Left renal pelvis (tissue), 4 donors: ENCODE measurements at regions not wholly inside any gene's neighbourhood (a gene's known extent, or its start where the extent isn't known, plus 50 kb on each side); places are given as distances from the start of the nearest gene placed in this dataset.

Experiments
- DNase-seq, 4 donors: peaks; one replicate each; pipeline ENCODE4 v3.0.0-alpha.2; 2013; ENCODE audit warnings: low read depth in 4 of 4, low spot score in 3 of 4

GRCh38 chr1:2914702-2915101 lies 106.6 kb upstream of the ACTRT2 start:
- no peak for DNase-seq

DNA sequence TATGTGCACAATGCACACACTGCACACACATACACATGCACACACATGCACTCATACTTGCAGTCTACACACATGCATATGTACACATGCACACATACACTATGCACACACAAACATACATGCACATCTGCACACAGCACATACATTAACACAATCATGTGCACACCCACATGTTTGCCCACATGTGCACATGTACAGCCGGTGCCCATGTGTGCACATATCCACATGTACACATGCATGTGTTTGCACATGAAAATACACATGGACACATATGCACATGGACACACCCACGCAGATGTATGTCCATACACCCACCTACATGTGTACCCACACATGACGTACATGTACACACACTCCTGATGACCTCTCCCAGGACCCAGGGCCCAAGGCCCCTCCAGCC lies 105.1 kb upstream of the ACTRT2 start:
- no peak for DNase-seq

DNA sequence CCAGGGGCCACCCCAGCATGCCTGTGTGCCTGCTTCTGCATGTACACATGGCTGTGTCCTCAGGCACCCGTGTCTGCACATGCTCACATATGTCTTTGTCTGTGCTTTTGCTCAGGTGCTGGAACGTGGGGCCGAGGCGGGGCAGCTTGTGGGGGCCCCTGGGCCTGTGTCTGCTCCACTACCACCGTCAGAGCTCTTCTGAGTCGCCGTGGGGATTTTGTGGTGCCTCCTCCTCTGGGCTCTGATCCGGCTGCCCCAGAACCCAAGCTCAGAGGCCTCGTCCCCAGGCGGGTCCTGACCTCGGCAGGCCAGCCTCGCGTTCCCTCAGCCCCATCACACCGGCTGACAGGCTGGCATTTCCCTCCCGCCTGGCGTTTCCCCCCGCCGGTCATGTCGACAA lies 104.6 kb upstream of the ACTRT2 start:
- no peak for DNase-seq

GRCh38 chr1:2917284-2917683 lies 104.0 kb upstream of the ACTRT2 start:
- no peak for DNase-seq

DNA sequence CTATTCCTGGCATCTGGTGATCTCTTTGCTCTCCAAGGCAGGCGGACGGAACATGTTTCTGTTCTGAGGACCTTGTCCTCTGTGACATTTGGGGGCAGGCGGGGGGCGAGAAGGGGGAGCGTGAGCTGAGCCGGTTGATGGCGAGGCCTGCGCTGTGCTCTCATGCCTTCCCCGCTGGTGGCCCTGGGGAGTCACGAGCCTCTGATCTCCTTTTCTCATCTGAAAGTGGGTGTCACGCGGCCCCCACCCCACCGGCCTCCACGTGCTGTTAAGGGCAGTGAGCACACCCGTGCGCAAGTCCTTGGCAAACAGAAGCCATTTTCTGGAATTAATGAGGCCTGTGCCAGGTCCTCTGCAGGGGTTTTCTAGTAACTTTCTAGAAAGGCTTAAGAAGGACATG lies 102.8 kb upstream of the ACTRT2 start:
- DNase-seq: no peak

DNA sequence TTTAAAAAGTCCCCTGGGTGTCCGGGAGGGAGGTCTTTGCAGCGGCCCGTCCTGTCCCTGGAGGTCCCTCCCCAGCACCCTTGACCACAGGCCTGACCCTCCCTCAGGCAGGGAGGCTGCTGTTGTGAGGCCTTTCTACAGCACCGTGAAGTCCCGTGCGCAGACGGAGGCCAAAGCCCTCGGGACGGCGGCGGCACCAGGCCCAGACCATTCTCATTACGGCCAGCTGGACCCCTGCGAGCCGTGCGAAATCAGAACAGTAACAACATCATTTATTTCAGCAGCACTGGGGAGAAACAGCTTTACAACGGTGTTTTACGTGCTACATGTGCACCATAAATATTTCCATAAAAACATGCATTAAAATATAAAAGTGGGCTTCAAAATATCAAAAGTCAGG lies 101.4 kb upstream of the ACTRT2 start:
- no peak for DNase-seq

DNA sequence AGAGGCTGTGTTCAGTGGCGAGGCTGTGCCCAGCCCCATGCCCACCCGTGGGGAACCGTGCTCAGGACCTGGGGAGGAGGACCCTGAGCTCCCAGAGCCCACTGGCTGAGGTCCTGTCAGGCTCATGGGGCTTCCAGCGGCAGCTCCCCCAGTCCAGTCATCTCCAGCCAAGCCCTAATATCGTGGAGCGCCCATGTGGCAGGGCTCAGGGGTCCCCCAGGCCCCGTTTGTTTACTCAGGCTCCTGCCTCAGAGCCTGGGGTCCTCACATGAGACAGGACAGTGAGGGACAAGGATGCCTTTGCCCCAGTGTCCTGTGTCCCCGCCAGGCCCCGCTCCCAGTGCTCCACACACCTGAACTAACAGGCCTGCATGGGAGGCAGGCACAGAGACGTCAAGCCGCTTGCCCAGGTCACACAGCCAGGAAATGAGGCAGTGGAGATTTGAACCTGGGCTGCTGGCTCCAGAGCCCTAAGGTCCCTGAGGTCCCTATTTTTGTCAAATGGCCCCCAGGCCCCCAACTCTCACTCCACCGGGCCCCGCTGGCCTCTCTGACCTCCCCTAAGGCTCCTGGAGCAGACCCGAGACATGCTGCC lies 100.7 kb upstream of the ACTRT2 start:
- no peak for DNase-seq

DNA sequence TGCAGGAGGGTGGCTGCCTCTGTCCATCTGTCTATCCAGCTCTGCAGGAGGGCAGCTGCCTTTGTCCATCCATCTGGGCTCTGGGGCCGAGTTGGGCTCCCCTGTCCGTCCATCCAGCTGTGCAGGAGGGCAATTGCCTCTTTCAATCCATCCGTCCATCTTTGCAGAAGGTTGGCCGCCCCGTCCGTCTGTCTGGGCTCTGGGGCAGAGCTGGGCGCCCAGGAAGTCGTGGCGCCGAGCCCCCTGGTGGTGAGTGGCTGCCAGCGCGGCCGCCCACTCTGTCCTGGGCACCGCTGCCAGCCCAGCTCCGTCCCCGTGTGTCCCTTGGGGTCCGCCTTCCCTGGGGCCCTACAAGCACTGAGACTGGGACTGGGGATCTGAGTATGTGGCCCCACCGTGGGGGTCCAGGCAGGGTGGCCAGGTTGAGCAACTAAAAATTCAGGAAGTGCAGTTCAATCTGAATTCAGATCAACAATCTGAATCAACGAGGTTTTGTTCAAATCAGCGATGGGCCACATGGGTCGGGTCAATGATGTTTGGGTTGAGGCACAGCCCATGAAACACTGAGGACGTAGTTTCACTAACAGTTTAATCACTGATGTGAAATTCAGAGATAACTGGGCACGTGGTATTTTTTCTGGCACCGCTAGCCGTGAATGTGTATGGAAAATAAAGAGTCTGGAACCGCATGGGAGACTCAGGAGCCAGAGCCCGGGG lies 99.1 kb upstream of the ACTRT2 start:
- DNase-seq: no peak

DNA sequence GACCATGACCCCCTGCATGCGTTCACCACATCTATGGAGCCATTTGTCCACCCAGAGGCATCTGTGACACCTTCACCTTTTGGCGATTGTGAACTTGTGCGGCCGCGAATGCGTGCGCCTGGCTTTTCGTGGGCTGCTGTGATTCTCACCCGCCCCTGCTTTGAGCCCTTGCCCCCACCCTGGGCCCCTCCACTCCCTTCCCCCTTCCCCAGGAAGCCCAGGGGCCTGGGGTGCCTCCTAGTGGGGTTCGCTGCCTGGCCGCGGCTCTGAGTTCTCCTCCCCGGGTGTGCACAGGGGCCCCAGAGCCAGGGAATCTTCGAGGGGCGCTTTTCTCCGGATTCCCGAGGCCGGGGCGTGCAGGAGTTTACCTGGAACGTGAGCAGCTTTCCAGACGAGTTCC lies 97.9 kb upstream of the ACTRT2 start:
- no peak for DNase-seq

- DNase-seq: no peak
Measured at GRCh38 chr1:2925291-2925690, 96.0 kb upstream of the ACTRT2 start.

- DNase-seq: no peak
Measured at GRCh38 chr1:2925918-2926317, 95.3 kb upstream of the ACTRT2 start.

GRCh38 chr1:2926447-2927055 lies 94.7 kb upstream of the ACTRT2 start:
- no peak for DNase-seq

DNA sequence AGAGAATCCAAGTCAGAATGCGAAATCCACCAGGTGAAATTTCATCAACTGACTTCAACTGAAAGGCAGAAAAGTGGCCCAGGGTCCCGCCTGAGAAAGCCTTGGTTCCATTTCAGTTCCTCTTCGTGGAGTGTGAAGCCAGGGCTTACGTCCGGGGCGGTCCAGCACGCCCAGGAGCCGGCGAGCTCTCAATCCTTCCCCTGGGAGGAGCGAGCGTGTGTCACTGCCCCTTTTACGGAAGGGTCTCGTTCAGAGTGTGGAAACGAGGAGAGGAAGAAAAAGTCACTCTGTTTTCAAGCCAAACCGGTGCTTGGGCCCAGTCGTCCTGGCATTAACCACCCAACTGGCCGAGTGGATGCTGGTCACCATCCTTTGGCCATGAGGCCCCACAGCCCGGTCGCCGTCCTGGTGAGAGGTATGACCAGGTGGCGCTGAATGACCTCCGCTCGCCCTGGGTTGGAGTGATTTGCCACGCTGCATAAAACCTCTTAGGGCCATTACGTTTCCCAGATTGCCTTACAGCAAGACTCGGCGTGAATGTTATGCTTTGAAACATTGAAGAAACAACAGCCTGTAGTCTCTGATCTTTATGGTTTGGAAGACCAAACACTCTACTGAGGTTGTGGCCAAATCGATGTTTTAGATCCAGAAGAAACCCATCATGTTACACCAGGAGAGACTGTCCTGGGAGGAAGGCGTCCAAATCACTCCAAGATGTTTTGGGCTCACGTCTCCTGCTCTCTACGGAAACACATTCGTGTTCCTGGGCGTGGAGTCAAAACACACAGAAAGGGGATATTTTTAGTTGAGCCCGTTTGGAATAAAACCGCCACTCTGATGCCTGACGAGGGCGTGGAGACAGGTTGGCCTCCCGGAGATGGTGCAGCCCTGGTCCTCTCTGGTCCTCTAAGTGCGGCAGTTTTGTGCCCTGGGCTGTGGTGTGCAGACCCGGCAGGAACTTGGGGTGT lies 93.6 kb upstream of the ACTRT2 start:
- DNase-seq: no peak

GRCh38 chr1:2928366-2929325 lies 92.6 kb upstream of the ACTRT2 start:
- DNase-seq: no peak

GRCh38 chr1:2929335-2929734 lies 91.9 kb upstream of the ACTRT2 start:
- no peak for DNase-seq

DNA sequence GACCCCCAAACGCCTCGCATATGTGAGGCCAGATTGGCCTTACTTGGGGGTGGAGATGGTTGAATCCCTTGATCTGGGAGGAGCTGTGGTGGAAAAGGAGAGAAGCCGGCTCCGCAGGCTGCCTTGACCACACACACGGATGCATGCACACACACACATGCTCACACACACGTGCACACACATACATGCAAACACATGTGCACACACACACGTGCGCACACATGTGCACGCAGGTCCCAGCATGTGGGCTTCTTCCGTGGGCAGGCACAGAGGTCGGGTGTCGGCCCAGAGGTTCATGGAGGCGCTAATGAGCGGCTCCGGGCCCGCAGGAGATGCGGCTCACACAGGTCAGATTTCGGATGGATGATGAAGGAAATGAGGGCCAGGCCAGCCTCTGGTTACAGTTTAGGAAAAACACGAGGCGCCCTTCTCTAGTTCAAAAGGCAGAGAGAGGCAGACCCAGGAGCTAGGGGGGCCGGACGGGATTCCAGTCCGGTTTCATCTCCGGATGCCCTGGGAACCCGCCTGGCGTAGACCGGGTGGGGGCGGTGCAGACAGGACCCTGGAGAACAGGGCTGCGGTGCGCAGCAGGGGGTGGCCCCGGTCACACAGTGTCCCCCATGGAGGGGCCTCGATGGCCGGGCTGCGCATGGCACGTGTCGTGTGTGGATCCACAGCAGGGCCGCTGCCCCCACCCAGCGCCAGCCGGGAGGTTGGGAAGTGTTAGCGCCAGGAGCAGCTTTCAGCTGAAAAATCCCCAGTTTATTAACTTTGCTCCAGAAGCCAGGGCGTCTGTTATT lies 91.1 kb upstream of the ACTRT2 start:
- no peak for DNase-seq

DNA sequence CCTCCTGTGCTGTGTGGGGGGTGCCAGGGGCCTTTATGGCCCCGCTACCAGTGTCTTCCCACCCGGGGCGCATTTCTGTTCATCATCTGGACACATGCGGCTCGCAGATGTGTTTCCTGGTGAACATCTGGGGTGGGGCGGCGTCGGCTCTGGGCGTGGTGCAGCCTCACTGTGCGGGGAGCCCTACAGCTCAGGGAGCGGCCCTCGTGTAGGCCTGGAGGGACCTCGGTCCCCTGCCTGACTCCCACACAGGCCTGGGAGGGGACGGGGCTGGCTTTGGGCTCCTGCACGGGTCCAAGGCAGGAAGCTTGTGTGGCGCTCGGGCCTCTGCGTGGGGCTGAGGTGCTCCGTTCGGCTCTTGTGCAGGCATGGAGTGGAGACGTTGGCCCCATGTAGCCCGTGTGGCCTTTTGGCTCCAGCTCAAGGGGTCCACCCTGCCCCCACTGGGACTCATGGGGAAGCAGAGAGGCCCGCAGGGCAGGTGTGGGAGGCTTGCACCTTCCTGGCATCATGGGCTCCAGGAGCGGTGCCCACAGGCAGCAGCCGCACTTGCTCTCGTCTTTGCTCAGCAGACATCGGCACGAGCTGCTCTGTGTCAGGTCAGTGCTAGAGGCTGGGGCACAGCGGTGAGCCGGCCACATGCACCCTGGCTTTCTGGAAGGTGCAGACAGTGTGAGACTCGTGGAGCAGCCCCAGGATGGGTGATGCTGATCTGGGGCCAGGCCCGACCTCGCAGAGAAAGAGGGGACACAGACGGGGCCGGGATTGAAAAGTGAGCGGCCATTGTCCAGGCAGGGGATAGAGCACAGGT lies 90.1 kb upstream of the ACTRT2 start:
- no peak for DNase-seq

- DNase-seq: no peak
Measured at GRCh38 chr1:2931724-2932401, 89.4 kb upstream of the ACTRT2 start.
